Frontal cortex (tissue), 3 donors: ENCODE measurements at regions not wholly inside any gene's neighbourhood (a gene's known extent, or its start where the extent isn't known, plus 50 kb on each side); places are given as distances from the start of the nearest gene placed in this dataset.

ENCODE experiments used
- DNase-seq, 2 donors: peaks; one replicate each; pipeline ENCODE4 v3.0.0; 2012; ENCODE audit warnings: low spot score in 2 of 2
- FAIRE-seq: peaks from 2 replicates; lab custom pipeline; 2012; peaks lifted over from hg19 to GRCh38; lab: Jason Lieb, UNC
- donor health status: control.
- donor health status: control.
- donor health status: control.

- no peak for FAIRE-seq
Observed at GRCh38 chr13:22032905-22033304, 362.0 kb downstream of the FGF9 start.

DNA sequence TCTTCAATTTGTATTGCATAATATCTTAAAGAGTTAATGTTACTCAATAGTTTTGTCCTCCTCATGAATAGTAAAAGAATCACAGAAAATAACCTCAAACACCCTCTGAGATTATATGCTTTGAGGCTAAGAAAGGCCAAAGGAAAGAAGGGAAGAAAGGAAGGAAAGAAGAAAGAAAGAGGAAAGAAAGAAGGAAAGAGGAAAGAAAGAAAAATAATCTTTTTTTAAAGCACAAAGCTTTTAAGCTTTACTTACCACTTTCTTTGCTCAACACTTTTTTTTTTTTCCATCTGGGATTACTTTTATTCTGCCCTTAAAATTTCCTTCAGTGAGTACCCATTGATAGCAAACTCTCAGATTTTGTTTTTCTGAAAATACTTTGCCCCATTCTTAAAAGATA lies 369.1 kb downstream of the FGF9 start:
- DNase-seq (no peak), FAIRE-seq (no peak)

More at GRCh38 chr13:22032905-22033304, 362.0 kb downstream of the FGF9 start:
- DNase-seq, result no peak

- FAIRE-seq, result no peak
- DNase-seq, result no peak
Observed at GRCh38 chr13:22040810-22041364, 370.0 kb downstream of the FGF9 start.

DNA sequence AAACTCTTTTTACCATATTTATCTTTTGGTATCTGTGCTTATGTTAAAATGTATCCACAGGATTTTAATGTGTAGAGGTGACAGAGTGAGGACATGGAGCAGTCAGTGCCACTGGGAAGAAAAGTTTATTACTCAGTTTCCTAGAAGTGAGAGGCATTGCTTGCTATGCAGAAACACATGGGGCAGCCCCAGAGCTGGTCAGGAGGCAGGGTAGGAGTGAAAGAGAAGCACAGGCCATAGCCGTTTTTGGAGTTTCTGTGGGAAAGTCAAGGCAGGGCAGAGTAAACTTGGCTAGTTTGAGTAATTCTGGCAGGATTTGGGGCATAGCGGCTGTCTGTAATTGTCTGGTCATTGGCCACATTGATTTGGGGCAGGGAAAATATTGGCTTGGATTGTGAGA lies 370.9 kb downstream of the FGF9 start:
- DNase-seq (no peak), FAIRE-seq (no peak)

GRCh38 chr13:22047082-22047784 lies 376.4 kb downstream of the FGF9 start:
- DNase-seq (no peak), FAIRE-seq (no peak)

GRCh38 chr13:22047785-22048104 lies 376.9 kb downstream of the FGF9 start:
- DNase-seq (no peak), FAIRE-seq (no peak)

DNA sequence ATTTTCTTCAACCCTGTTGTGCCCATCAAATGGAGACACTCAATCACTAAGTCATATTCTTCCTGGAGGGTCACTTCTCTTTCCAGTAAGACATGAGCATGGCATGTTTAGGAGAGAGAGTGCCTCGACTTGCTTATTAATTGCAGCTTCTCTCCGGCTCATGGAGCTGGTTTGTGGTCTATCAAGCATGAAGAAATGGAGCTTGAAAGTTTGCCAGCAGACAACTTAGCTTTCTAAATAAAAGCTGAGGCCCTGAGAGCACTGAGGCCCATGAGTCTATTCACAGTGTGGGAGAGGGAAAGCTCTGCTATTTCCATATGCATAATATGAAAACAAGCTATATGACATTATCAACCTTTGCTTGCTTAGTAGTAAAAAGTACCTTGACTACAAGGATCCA lies 378.5 kb downstream of the FGF9 start:
- FAIRE-seq, result no peak
- no peak for DNase-seq

DNA sequence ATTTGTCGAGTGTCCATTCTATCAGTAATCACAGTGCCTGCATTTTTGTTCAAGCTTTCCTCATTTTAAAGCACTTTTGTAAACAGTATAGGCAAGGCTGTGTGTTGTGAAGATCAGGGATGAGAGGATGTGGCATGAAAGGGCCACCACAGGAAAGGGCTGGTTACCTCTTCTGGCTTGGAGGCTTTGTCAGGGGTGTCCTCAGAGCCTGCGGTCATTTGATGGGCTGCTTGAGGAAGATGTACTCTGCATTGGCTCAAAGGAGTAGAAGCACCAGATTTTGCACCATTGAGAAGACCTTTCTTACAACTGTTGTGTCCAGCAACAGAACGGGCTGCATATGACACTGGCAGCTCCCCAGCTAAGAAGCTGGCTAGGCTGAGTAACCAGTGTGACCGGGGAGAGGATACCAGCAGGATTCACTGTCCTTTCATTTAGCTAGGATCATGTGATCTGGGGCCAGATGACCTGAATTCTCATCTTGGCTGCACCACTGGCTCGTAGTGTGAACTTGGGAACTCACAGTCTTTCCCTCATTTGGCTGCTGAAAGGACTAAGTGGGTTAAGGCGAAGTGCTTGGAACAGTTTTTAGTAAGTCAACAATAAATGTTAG lies 380.2 kb downstream of the FGF9 start:
- FAIRE-seq (no peak), DNase-seq (no peak)

GRCh38 chr13:22053053-22053452 lies 382.2 kb downstream of the FGF9 start:
- FAIRE-seq, result no peak
- DNase-seq, result no peak

- FAIRE-seq (no peak), DNase-seq (no peak)
Observed at GRCh38 chr13:22055259-22055658, 384.4 kb downstream of the FGF9 start.

GRCh38 chr13:22060187-22060586 lies 389.3 kb downstream of the FGF9 start:
- FAIRE-seq (no peak), DNase-seq (no peak)

DNA sequence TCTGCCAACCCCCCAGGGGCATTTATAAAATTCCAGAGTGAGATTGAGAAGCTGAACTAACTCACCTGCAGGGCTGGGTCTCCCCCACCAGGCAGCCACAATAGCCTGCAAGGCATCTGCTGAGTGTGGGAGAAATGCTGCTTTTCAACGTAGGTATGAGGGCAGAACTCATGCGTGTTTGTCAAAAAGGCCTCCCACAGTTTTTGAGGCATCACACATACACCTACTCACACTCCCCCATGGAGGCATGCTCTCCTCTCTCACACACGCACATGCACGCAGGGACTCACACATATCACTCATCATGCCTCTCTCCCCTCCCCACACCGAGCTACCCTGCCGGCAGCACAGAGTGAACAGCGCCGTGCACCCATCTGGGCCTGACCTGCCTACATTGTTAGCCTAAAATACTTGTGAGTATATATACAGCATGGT lies 390.5 kb downstream of the FGF9 start:
- DNase-seq, result peak in 1 of 2 donors; percentile 17
- no peak for FAIRE-seq

- FAIRE-seq, result no peak
- DNase-seq, result no peak
Observed at GRCh38 chr13:22061806-22062391, 391.0 kb downstream of the FGF9 start.

DNA sequence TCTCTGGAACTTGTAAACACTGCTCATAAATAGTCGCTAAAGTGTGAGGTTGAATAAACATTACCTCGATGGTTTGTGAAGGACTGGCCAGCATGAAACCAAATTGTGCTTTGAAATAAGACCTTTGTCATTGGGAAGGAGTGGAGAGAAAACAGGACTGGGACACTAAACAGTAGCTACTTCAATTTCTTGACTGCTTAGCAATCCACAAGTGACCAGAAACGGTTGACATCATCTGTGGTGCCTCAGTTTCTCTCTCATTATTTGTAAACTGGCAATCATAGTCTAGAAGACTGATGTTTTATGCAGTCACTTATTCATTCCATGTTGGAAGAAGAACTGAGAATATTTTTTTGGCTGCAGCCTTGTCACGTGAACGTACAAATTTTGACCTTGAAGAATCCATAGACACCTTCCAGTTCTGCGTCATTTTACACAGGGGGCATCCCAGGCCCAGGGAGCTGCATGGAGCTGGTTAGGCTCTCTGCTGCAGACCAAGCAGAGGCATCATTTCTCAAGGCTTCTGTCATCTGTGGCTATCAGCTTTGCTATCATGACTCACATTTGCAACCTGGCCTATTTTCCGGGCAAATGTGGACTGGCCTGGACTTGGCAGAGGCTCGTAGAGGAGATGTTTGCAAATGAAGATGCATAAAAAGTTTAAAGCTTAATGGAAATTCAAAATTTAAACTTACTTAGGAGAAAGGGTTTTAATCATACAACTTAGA lies 391.8 kb downstream of the FGF9 start:
- DNase-seq (no peak), FAIRE-seq (no peak)

DNA sequence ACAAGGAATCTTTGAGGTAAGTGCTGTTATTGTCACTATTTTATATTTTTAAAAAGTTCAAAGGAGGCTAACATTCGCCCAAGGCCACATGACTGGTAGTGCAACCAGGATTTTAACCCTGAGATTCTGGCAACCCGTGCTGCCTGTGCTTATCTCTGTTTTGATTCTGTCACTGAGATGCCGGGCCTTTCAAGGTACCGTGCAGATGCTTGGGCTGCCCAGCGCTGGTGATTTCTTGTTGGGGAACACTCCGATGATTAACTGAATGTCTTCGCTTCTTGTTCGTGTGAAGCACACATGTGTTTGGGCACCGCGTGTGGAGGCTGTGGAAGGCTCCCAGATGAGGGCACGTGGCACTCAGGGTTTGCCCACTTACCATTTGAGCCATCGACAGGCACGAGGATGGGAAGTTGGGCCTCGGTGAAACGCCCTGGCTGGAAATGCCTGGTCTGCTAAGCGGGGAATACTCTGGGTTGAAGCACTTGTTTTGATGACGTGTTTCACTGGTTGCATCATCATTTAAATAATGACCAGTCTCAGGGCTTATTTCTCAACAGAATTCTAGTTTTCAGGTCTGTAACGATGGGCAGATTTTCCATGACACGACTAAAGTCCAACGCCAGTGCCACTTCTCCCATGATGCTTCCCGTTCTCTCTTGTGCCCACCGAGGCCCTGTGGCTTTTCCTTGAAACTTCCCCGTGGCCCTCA lies 392.7 kb downstream of the FGF9 start:
- FAIRE-seq (no peak), DNase-seq (no peak)

DNA sequence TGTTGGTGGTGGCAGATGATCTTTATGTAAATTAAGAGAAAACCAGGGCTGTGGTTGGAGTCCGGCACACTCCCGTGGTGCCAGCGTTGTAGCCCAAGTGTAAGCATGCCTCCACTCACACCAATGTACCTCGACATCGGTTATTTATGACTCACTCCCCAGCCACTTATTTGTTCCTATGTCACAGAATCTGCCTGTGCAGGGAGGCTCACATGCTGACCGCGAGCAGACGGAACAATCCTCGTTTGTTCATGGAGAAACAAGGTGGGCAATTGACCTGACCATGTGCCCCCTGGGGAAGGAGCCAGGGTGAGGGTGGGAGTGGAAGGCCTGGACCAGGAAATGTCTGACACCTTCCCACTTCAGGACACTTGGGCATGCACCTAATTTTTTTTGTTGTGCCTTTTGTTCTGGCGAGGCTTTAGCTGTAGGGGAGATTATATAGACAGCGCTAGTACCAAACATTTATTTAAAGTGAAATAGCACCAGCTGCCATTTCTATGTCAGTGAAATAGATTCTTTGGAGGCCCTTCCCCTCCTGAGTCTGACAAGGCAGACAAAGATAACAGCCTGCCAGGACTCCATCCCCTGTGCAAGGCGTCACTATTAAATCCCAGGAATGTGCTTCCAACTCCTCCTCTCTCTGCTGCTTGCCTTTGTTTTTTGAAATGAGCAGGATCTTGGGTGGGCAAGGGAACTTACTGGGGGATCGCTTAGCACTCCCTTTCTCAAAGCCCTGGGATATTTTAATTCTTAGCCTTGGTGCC lies 394.2 kb downstream of the FGF9 start:
- FAIRE-seq (no peak), DNase-seq (no peak)

DNA sequence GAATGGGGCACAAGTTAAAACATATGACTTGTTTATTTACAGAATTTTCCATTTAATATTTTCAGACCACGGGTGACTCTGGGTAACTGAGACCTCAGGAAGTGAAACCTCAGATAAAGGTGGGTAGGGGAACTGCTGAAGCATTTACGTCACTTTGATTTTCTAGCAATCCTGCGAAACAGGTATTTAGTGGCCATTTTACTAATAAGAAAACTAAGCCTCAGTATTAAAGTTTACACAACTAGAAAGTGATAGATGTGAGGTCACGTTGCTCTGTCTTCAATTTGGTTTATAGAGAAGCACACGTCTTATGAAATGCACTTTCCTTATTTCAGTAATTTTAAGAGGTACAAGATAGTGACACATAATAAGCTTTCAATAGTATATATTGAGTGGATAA lies 402.8 kb downstream of the FGF9 start:
- no peak for FAIRE-seq
- DNase-seq, result no peak

GRCh38 chr13:22074403-22074802 lies 403.5 kb downstream of the FGF9 start:
- FAIRE-seq, result no peak
- no peak for DNase-seq

DNA sequence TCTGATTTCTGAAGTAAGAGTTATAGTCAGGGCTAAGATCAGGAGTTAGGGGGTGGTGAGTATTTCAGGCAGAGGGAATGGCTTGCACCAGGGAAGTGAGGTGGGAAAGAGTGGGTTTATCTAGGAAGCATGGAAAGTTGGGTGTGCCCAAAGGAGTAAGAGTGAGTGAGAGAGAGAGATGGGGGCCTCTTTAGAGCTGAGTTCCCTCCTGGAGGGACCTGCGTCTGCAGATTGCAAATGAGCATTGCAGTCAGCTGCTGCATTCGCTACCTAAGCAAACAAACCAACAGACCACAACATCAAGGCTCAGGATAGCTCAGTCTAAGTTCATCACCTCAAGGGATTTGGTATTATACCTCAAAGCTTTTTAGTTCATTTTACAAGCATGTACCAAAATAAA lies 405.8 kb downstream of the FGF9 start:
- DNase-seq, result no peak
- FAIRE-seq, result no peak
